ENCODE measurements at regions not wholly inside any gene's neighbourhood (a gene's known extent, or its start where the extent isn't known, plus 50 kb on each side); places are given as distances from the start of the nearest gene placed in this dataset.

- ChIA-PET POLR2A (no interaction called here), CTCF (no interaction called here)
- no peaks in the 10 kb centered on the region for H3K9me3 Mint-ChIP-seq (ENCODE audit: unreplicated experiment)
- H3K36me3 Mint-ChIP-seq (ENCODE audit: insufficient read depth, unreplicated experiment) = no peaks in the 10 kb centered on the region
- H3K4me3 ChIP-seq (ENCODE audit: low read depth, low read length) = no peak overlapping the region
- no peak for DNase-seq
- H3K27me3 ChIP-seq (replicated peaks; ENCODE audit: control insufficient read depth, insufficient read depth, low read length) = no peaks in the 10 kb centered on the region
- no peaks in the 10 kb centered on the region for H3K36me3 ChIP-seq (ENCODE audit: control insufficient read depth, insufficient read depth, low read length)
- intact Hi-C loops (cut with micrococcal nuclease; ENCODE audit: unreplicated experiment) = no loop called here
- H3K4me3 Mint-ChIP-seq (ENCODE audit: unreplicated experiment) = no peak overlapping the region
- TF ChIP-seq CTCF (IDR thresholded peaks at IDR 0.05; ENCODE audit: insufficient read depth in 1 of 2, low read depth in 1 of 2, low read length in 1 of 2, severe bottlenecking in 1 of 2, unreplicated experiment in 1 of 2) = no peak
- H3K27me3 Mint-ChIP-seq (ENCODE audit: insufficient read depth, unreplicated experiment) = no peaks in the 10 kb centered on the region
- H3K4me1 ChIP-seq = no peaks in the 10 kb centered on the region
- no TSS peak for BruUV-seq (replicated peaks)
- no peaks in the 10 kb centered on the region for H3K9me3 ChIP-seq
- H3K27ac Mint-ChIP-seq (ENCODE audit: unreplicated experiment) = no peak overlapping the region
- H3K4me1 Mint-ChIP-seq (ENCODE audit: low read depth, unreplicated experiment) = no peaks in the 10 kb centered on the region
These were observed 666.8 kb downstream of the NR4A2 start for GRCh38 chr2:155665704-155666103.

- intact Hi-C loops (cut with micrococcal nuclease; ENCODE audit: unreplicated experiment) = no loop called here
- Histone ChIP-seq H3K4me1 (no peaks in the 10 kb centered on the region), H3K9me3 (no peaks in the 10 kb centered on the region), H3K36me3 (ENCODE audit: control insufficient read depth, insufficient read depth, low read length) (no peaks in the 10 kb centered on the region), H3K4me3 (ENCODE audit: low read depth, low read length) (no peak overlapping the region), H3K27me3 (replicated peaks; ENCODE audit: control insufficient read depth, insufficient read depth, low read length) (no peaks in the 10 kb centered on the region)
- BruUV-seq (replicated peaks) = no TSS peak
- H3K27me3 Mint-ChIP-seq (ENCODE audit: insufficient read depth, unreplicated experiment) = no peaks in the 10 kb centered on the region
- H3K36me3 Mint-ChIP-seq (ENCODE audit: insufficient read depth, unreplicated experiment) = no peaks in the 10 kb centered on the region
- H3K27ac Mint-ChIP-seq (ENCODE audit: unreplicated experiment) = no peak overlapping the region
- no peak overlapping the region for H3K4me3 Mint-ChIP-seq (ENCODE audit: unreplicated experiment)
- no peak for DNase-seq
- no peak for TF ChIP-seq CTCF (IDR thresholded peaks at IDR 0.05; ENCODE audit: insufficient read depth in 1 of 2, low read depth in 1 of 2, low read length in 1 of 2, severe bottlenecking in 1 of 2, unreplicated experiment in 1 of 2)
- no peaks in the 10 kb centered on the region for H3K9me3 Mint-ChIP-seq (ENCODE audit: unreplicated experiment)
- ChIA-PET POLR2A (no interaction called here), CTCF (no interaction called here)
- H3K4me1 Mint-ChIP-seq (ENCODE audit: low read depth, unreplicated experiment) = no peaks in the 10 kb centered on the region
These were observed 669.3 kb downstream of the NR4A2 start for GRCh38 chr2:155663265-155663664.

- Mint-ChIP-seq H3K27ac (ENCODE audit: unreplicated experiment) (no peak overlapping the region), H3K27me3 (ENCODE audit: insufficient read depth, unreplicated experiment) (no peaks in the 10 kb centered on the region), H3K4me1 (ENCODE audit: low read depth, unreplicated experiment) (no peaks in the 10 kb centered on the region), H3K9me3 (ENCODE audit: unreplicated experiment) (no peaks in the 10 kb centered on the region), H3K36me3 (ENCODE audit: insufficient read depth, unreplicated experiment) (no peaks in the 10 kb centered on the region), H3K4me3 (ENCODE audit: unreplicated experiment) (no peak overlapping the region)
- H3K4me1 ChIP-seq = no peaks in the 10 kb centered on the region
- no peaks in the 10 kb centered on the region for H3K36me3 ChIP-seq (ENCODE audit: control insufficient read depth, insufficient read depth, low read length)
- POLR2A ChIA-PET = no interaction called here
- no peaks in the 10 kb centered on the region for H3K9me3 ChIP-seq
- DNase-seq = no peak
- H3K4me3 ChIP-seq (ENCODE audit: low read depth, low read length) = no peak overlapping the region
- CTCF ChIA-PET = no interaction called here
- H3K27me3 ChIP-seq (replicated peaks; ENCODE audit: control insufficient read depth, insufficient read depth, low read length) = no peaks in the 10 kb centered on the region
- intact Hi-C loops (cut with micrococcal nuclease; ENCODE audit: unreplicated experiment) = no loop called here
- BruUV-seq (replicated peaks) = no TSS peak
- TF ChIP-seq CTCF (IDR thresholded peaks at IDR 0.05; ENCODE audit: insufficient read depth in 1 of 2, low read depth in 1 of 2, low read length in 1 of 2, severe bottlenecking in 1 of 2, unreplicated experiment in 1 of 2) = no peak
These were observed 670.3 kb downstream of the NR4A2 start for GRCh38 chr2:155662224-155662623.

All from Caco-2 (cell line).